K562 (cell line): ENCODE measurements at regions not wholly inside any gene's neighbourhood (a gene's known extent, or its start where the extent isn't known, plus 50 kb on each side); places are given as distances from the start of the nearest gene placed in this dataset.

Experiments
- DMBX1 ChIP-seq: fragments of 250-450 bp; sonication (Bioruptor Pico); IDR thresholded peaks from 2 replicates; pipeline ENCODE4 v1.8.0; 2022; ENCODE audit warnings: inconsistent platforms, mild to moderate bottlenecking, moderate library complexity, borderline replicate concordance
- HINFP ChIP-seq: fragments of 450-650 bp; conservative IDR thresholded peaks from 2 replicates; pipeline ENCODE4 v1.6.1; 2016; ENCODE audit warnings: missing genetic modification characterization, low read depth, mild to moderate bottlenecking, control low read depth, missing compliant biosample characterization
- KDM2B ChIP-seq: fragments of 250-450 bp; sonication (Bioruptor Pico); IDR thresholded peaks from 2 replicates; pipeline ENCODE4 v1.8.0; 2021; ENCODE audit warnings: mild to moderate bottlenecking, moderate library complexity
- KLF1 ChIP-seq: fragments of 450-650 bp; IDR thresholded peaks from 2 replicates; pipeline ENCODE4 v1.6.1; 2016; ENCODE audit warnings: missing genetic modification characterization, missing compliant biosample characterization
- KLF16 ChIP-seq: IDR thresholded peaks from 2 replicates; pipeline ENCODE4 v1.6.1; 2016; ENCODE audit warnings: antibody characterized with exemption
- MEF2A ChIP-seq: IDR thresholded peaks from 2 replicates; pipeline ENCODE4 v1.6.1; 2011; ENCODE audit warnings: low read depth, mild to moderate bottlenecking, low read length, moderate library complexity; ENCODE audit not compliant: control insufficient read depth
- MITF ChIP-seq: IDR thresholded peaks from 2 replicates; pipeline ENCODE4 v1.6.1; 2014; ENCODE audit warnings: antibody characterized with exemption
- MTA3 ChIP-seq: fragments of 450-650 bp; formaldehyde crosslinking; IDR thresholded peaks from 2 replicates; pipeline ENCODE4 v1.6.1; 2017; ENCODE audit warnings: mild to moderate bottlenecking, borderline replicate concordance
- NUFIP1 ChIP-seq: fragments of 450-650 bp; IDR thresholded peaks from 2 replicates; pipeline ENCODE4 v1.6.1; 2018; ENCODE audit not compliant: partially characterized antibody
- PHF20 ChIP-seq: fragments of 450-650 bp; IDR thresholded peaks from 2 replicates; pipeline ENCODE4 v1.6.1; 2018; ENCODE audit not compliant: partially characterized antibody
- POLR2A ChIP-seq: fragments of 450-650 bp; conservative IDR thresholded peaks from 2 replicates; pipeline ENCODE4 v1.6.1; 2016
- SMARCB1 ChIP-seq: IDR thresholded peaks from 2 replicates; pipeline ENCODE4 v1.6.1; 2011; ENCODE audit warnings: improper control_type of control experiment, low read depth; ENCODE audit not compliant: insufficient read length
- TF ChIP-seq, protein P1 (sequence below): fragments of 450-650 bp; formaldehyde crosslinking; IDR thresholded peaks from 2 replicates; pipeline ENCODE4 v1.4.0; 2020; ENCODE audit warnings: mild to moderate bottlenecking, moderate library complexity
- TF ChIP-seq, protein P2 (sequence below): fragments of 450-650 bp; IDR thresholded peaks from 2 replicates; pipeline ENCODE4 v1.6.1; 2018; ENCODE audit not compliant: partially characterized antibody
- TF ChIP-seq, protein P3 (sequence below): sonication (generic); formaldehyde crosslinking; IDR thresholded peaks from 2 replicates; pipeline ENCODE4 v1.8.1; 2023; ENCODE audit warnings: mild to moderate bottlenecking, missing genetic modification reagents

DNA sequence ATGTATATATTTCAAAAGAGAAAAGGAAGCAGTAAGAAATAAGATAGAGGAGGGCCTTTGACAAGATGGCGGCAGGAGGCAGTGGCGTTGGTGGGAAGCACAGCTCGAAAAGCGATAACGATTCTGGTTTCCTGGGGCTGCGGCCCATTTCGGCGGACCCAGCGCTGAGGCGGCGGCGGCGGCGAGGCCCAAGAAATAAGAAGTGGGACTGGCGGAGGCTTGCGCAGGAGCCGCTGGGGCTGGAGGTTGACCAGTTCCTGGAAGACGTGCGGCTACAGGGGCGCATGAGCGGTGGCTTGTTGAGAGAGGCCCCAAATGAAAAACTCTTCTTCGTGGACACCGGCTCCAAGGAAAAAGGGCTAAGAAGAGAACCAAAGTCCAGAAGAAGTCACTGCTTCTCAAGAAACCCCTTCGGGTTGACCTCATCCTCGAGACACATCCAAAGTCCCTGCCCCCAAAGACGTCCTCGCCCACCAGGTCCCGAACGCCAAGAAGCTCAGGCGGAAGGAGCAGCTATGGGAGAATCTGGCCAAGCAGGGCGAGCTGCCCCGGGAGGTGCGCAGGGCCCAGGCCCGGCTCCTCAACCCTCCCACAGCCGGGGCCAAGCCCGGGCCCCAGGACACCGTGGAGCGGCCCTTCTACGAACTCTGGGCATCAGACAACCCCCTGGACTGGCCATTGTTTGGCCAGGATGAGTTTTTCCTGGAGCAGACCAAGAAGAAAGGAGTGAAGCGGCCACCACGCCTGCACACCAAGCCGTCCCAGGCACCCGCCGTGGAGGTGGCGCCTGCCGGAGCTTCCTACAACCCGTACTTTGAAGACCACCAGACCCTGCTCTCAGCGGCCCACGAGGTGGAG lies 624.3 kb downstream of the MCTP2 start (continued):
- TF ChIP-seq, protein P1, sequence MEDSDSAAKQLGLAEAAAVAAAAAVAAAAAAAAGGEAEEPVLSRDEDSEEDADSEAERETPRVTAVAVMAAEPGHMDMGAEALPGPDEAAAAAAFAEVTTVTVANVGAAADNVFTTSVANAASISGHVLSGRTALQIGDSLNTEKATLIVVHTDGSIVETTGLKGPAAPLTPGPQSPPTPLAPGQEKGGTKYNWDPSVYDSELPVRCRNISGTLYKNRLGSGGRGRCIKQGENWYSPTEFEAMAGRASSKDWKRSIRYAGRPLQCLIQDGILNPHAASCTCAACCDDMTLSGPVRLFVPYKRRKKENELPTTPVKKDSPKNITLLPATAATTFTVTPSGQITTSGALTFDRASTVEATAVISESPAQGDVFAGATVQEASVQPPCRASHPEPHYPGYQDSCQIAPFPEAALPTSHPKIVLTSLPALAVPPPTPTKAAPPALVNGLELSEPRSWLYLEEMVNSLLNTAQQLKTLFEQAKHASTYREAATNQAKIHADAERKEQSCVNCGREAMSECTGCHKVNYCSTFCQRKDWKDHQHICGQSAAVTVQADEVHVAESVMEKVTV = no peak
- TF ChIP-seq POLR2A (peak; percentile 80), MTA3 (no peak), KDM2B (CRISPR knock-in tag) (no peak), MEF2A (no peak), KLF16 (no peak), DMBX1 (CRISPR knock-in tag) (0 out of 2 replicates have a peak, but pooled peaks have one; percentile 27), SMARCB1 (no peak), NUFIP1 (no peak), MITF (no peak), HINFP (no peak), PHF20 (no peak), KLF1 (tag) (no peak)
- TF ChIP-seq, protein P2, sequence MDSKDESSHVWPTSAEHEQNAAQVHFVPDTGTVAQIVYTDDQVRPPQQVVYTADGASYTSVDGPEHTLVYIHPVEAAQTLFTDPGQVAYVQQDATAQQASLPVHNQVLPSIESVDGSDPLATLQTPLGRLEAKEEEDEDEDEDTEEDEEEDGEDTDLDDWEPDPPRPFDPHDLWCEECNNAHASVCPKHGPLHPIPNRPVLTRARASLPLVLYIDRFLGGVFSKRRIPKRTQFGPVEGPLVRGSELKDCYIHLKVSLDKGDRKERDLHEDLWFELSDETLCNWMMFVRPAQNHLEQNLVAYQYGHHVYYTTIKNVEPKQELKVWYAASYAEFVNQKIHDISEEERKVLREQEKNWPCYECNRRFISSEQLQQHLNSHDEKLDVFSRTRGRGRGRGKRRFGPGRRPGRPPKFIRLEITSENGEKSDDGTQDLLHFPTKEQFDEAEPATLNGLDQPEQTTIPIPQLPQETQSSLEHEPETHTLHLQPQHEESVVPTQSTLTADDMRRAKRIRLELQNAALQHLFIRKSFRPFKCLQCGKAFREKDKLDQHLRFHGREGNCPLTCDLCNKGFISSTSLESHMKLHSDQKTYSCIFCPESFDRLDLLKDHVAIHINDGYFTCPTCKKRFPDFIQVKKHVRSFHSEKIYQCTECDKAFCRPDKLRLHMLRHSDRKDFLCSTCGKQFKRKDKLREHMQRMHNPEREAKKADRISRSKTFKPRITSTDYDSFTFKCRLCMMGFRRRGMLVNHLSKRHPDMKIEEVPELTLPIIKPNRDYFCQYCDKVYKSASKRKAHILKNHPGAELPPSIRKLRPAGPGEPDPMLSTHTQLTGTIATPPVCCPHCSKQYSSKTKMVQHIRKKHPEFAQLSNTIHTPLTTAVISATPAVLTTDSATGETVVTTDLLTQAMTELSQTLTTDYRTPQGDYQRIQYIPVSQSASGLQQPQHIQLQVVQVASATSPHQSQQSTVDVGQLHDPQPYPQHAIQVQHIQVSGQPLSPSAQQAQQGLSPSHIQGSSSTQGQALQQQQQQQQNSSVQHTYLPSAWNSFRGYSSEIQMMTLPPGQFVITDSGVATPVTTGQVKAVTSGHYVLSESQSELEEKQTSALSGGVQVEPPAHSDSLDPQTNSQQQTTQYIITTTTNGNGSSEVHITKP = no peak
- TF ChIP-seq, protein P3, sequence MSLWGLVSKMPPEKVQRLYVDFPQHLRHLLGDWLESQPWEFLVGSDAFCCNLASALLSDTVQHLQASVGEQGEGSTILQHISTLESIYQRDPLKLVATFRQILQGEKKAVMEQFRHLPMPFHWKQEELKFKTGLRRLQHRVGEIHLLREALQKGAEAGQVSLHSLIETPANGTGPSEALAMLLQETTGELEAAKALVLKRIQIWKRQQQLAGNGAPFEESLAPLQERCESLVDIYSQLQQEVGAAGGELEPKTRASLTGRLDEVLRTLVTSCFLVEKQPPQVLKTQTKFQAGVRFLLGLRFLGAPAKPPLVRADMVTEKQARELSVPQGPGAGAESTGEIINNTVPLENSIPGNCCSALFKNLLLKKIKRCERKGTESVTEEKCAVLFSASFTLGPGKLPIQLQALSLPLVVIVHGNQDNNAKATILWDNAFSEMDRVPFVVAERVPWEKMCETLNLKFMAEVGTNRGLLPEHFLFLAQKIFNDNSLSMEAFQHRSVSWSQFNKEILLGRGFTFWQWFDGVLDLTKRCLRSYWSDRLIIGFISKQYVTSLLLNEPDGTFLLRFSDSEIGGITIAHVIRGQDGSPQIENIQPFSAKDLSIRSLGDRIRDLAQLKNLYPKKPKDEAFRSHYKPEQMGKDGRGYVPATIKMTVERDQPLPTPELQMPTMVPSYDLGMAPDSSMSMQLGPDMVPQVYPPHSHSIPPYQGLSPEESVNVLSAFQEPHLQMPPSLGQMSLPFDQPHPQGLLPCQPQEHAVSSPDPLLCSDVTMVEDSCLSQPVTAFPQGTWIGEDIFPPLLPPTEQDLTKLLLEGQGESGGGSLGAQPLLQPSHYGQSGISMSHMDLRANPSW (CRISPR knock-in tag) = no peak
